ENCODE measurements at regions not wholly inside any gene's neighbourhood (a gene's known extent, or its start where the extent isn't known, plus 50 kb on each side); places are given as distances from the start of the nearest gene placed in this dataset.

- H3K27ac ChIP-seq, result no peak overlapping the region
- 66 to 69% (median 68%) methylated on average over 4 of the region's 4 CpGs for WGBS, 4 donors
- no peak for TF ChIP-seq CTCF (IDR thresholded peaks at IDR 0.05)
- TF ChIP-seq POLR2A (IDR thresholded peaks at IDR 0.05), result no peak
- H3K4me3 ChIP-seq, result no peak overlapping the region
- no peaks in the 10 kb centered on the region for H3K36me3 ChIP-seq (replicated peaks in 1 of 2)
- no peaks in the 10 kb centered on the region for H3K9me3 ChIP-seq (replicated peaks in 1 of 3)
- DNase-seq, result no peak
- intact Hi-C loops (cut with DNase I), result no loop called here
- no peaks in the 10 kb centered on the region for H3K27me3 ChIP-seq
- no peaks in the 10 kb centered on the region for H3K4me1 ChIP-seq (replicated peaks in 1 of 2)
Observed at GRCh38 chr1:229822026-229822425, 196.0 kb downstream of the URB2 start.

DNA sequence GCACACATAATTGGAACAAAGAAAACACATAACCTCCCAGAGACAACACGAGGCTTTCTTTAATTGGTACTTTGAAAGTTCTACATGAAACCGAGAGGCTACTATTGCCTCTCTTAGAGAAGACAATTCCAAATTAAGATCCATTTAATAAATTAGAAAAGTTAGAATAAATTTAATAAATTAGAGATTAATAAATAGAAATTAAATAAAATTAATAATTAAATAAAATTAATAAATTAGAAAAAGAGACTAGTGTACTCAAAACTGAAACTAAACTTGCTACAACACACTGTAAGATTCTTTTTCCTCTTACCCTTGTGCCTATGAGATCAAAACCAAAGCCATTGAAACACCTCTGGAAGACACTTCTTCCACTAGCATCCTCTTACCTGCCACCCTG lies 199.0 kb downstream of the URB2 start:
- H3K4me1 ChIP-seq (replicated peaks in 1 of 2), result no peaks in the 10 kb centered on the region
- H3K4me3 ChIP-seq, result no peak overlapping the region
- no peak for TF ChIP-seq POLR2A (IDR thresholded peaks at IDR 0.05)
- no peak for TF ChIP-seq CTCF (IDR thresholded peaks at IDR 0.05)
- no peaks in the 10 kb centered on the region for H3K36me3 ChIP-seq (replicated peaks in 1 of 2)
- intact Hi-C loops (cut with DNase I), result no loop called here
- WGBS, 4 donors, result 91 to 98% (median 94%) methylated on average over 2 of the region's 2 CpGs
- H3K9me3 ChIP-seq (replicated peaks in 1 of 3), result no peaks in the 10 kb centered on the region
- no peaks in the 10 kb centered on the region for H3K27me3 ChIP-seq
- H3K27ac ChIP-seq, result no peak overlapping the region
- DNase-seq, result no peak

DNA sequence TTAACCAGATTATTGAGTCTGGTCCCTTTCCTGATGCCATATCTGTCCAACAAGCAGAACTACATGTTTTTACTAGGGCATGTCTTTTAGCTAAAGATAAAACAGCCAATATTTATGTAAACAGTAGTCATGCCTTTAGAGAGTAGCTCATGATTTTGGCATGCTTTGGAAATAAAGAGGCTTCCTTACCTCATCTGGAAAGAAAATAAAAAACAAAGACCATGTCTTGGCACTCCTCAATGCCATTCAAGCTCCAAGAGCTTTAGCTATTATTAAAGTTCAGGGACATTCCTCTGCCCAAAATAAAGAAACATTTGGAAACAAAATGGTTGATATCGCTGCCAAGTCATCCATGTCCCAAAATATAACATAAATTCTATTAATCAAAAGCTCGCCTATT lies 202.4 kb downstream of the URB2 start:
- 39 to 50% (median 41%) methylated on average over 2 of the region's 2 CpGs for WGBS, 4 donors
- no peak for TF ChIP-seq CTCF (IDR thresholded peaks at IDR 0.05)
- Histone ChIP-seq H3K4me1 (replicated peaks in 1 of 2) (no peaks in the 10 kb centered on the region), H3K27ac (peak overlapping the region in 1 of 5 donors; percentile 29), H3K4me3 (no peak overlapping the region), H3K27me3 (no peaks in the 10 kb centered on the region), H3K9me3 (replicated peaks in 1 of 3) (no peaks in the 10 kb centered on the region), H3K36me3 (replicated peaks in 1 of 2) (no peaks in the 10 kb centered on the region)
- intact Hi-C loops (cut with DNase I), result no loop called here
- no peak for DNase-seq

DNA sequence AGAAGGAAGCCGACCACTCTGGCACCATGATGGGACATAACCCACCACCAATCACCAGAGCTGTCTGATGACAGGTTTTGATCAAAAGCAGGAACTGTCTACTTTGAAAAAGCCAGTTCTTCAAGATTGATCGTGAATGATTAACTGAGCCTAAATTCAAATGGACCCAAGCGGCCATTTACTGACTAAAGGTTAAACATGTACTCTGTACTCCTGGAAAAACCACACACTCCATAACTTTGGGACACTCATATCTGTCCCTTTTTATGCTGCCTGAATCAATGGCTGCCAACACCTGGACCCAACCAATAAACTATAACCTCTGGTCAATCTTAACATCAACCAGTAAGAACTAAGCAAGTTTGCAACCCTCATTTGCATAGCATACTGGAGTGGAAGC lies 206.6 kb downstream of the URB2 start:
- Histone ChIP-seq H3K9me3 (replicated peaks in 1 of 3) (no peaks in the 10 kb centered on the region), H3K4me1 (replicated peaks in 1 of 2) (no peaks in the 10 kb centered on the region), H3K4me3 (no peak overlapping the region), H3K27me3 (no peaks in the 10 kb centered on the region), H3K27ac (no peak overlapping the region), H3K36me3 (replicated peaks in 1 of 2) (no peaks in the 10 kb centered on the region)
- DNase-seq, result no peak
- intact Hi-C loops (cut with DNase I), result no loop called here
- TF ChIP-seq CTCF (IDR thresholded peaks at IDR 0.05) (no peak), POLR2A (IDR thresholded peaks at IDR 0.05) (no peak)
- WGBS, 4 donors, result 84 to 96% (median 91%) methylated on average over 3 of the region's 3 CpGs
